ENCODE measurements at regions not wholly inside any gene's neighbourhood (a gene's known extent, or its start where the extent isn't known, plus 50 kb on each side); places are given as distances from the start of the nearest gene placed in this dataset.

GRCh38 chr5:61918611-61919010 is 387.4 kb upstream of the KIF2A start:
- TF ChIP-seq CTCF (IDR thresholded peaks at IDR 0.05; ENCODE audit: borderline replicate concordance, extremely low read depth, low read length, poor library complexity, severe bottlenecking): no peak
- no peak for TF ChIP-seq EZH2 (IDR thresholded peaks at IDR 0.05; ENCODE audit: borderline replicate concordance, low read depth, low read length, severe bottlenecking)
- ATAC-seq (ENCODE audit: insufficient read depth, low read depth) (no peak), DNase-seq (no peak)
- H3K27ac ChIP-seq (ENCODE audit: low read length): no peak overlapping the region
- H2AFZ ChIP-seq (ENCODE audit: low read depth, low read length): no peak overlapping the region
- H3K4me3 ChIP-seq (ENCODE audit: low read depth in 1 of 2, low read length in 2 of 2): no peak overlapping the region
- no peak overlapping the region for H3K4me2 ChIP-seq (ENCODE audit: insufficient read depth, low read length)
- H3K27me3 ChIP-seq (ENCODE audit: insufficient read depth, low read length, poor library complexity): peaks cover 4% of the 10 kb centered on the region
- no peaks in the 10 kb centered on the region for H3K9me3 ChIP-seq (ENCODE audit: insufficient read depth, low read length, severe bottlenecking)
- H3K79me2 ChIP-seq (ENCODE audit: insufficient read depth, low read length): no peaks in the 10 kb centered on the region
- no peaks in the 10 kb centered on the region for H3K36me3 ChIP-seq (ENCODE audit: insufficient read depth, low read length)
- H4K20me1 ChIP-seq (ENCODE audit: insufficient read depth, low read length): no peaks in the 10 kb centered on the region
- H3K9ac ChIP-seq (ENCODE audit: low read depth, low read length): no peak overlapping the region
- H3K4me1 ChIP-seq (ENCODE audit: insufficient read depth, low read length): no peaks in the 10 kb centered on the region

- Histone ChIP-seq H2AFZ (ENCODE audit: low read depth, low read length) (no peak overlapping the region), H3K4me2 (ENCODE audit: insufficient read depth, low read length) (no peak overlapping the region), H4K20me1 (ENCODE audit: insufficient read depth, low read length) (no peaks in the 10 kb centered on the region), H3K36me3 (ENCODE audit: insufficient read depth, low read length) (no peaks in the 10 kb centered on the region), H3K4me3 (ENCODE audit: low read depth in 1 of 2, low read length in 2 of 2) (no peak overlapping the region), H3K4me1 (ENCODE audit: insufficient read depth, low read length) (no peaks in the 10 kb centered on the region), H3K79me2 (ENCODE audit: insufficient read depth, low read length) (no peaks in the 10 kb centered on the region), H3K9ac (ENCODE audit: low read depth, low read length) (no peak overlapping the region), H3K27me3 (ENCODE audit: insufficient read depth, low read length, poor library complexity) (peaks cover 4% of the 10 kb centered on the region), H3K27ac (ENCODE audit: low read length) (no peak overlapping the region), H3K9me3 (ENCODE audit: insufficient read depth, low read length, severe bottlenecking) (no peaks in the 10 kb centered on the region)
- no peak for ATAC-seq (ENCODE audit: insufficient read depth, low read depth)
- TF ChIP-seq CTCF (IDR thresholded peaks at IDR 0.05; ENCODE audit: borderline replicate concordance, extremely low read depth, low read length, poor library complexity, severe bottlenecking): no peak
- no peak for TF ChIP-seq EZH2 (IDR thresholded peaks at IDR 0.05; ENCODE audit: borderline replicate concordance, low read depth, low read length, severe bottlenecking)
- DNase-seq: no peak
Observed at GRCh38 chr5:61919920-61920319, 386.1 kb upstream of the KIF2A start.

- Histone ChIP-seq H3K9me3 (ENCODE audit: insufficient read depth, low read length, severe bottlenecking) (no peaks in the 10 kb centered on the region), H3K36me3 (ENCODE audit: insufficient read depth, low read length) (no peaks in the 10 kb centered on the region), H3K79me2 (ENCODE audit: insufficient read depth, low read length) (no peaks in the 10 kb centered on the region), H4K20me1 (ENCODE audit: insufficient read depth, low read length) (no peaks in the 10 kb centered on the region), H3K27me3 (ENCODE audit: insufficient read depth, low read length, poor library complexity) (no peaks in the 10 kb centered on the region), H3K27ac (ENCODE audit: low read length) (no peak overlapping the region), H3K4me3 (ENCODE audit: low read depth in 1 of 2, low read length in 2 of 2) (no peak overlapping the region), H3K9ac (ENCODE audit: low read depth, low read length) (no peak overlapping the region), H3K4me1 (ENCODE audit: insufficient read depth, low read length) (no peaks in the 10 kb centered on the region), H2AFZ (ENCODE audit: low read depth, low read length) (no peak overlapping the region), H3K4me2 (ENCODE audit: insufficient read depth, low read length) (no peak overlapping the region)
- TF ChIP-seq CTCF (IDR thresholded peaks at IDR 0.05; ENCODE audit: borderline replicate concordance, extremely low read depth, low read length, poor library complexity, severe bottlenecking) (no peak), EZH2 (IDR thresholded peaks at IDR 0.05; ENCODE audit: borderline replicate concordance, low read depth, low read length, severe bottlenecking) (no peak)
- DNase-seq (no peak), ATAC-seq (ENCODE audit: insufficient read depth, low read depth) (no peak)
Observed at GRCh38 chr5:61924251-61924650, 381.8 kb upstream of the KIF2A start.

- H3K9me3 ChIP-seq (ENCODE audit: insufficient read depth, low read length, severe bottlenecking): no peaks in the 10 kb centered on the region
- H3K27me3 ChIP-seq (ENCODE audit: insufficient read depth, low read length, poor library complexity): no peaks in the 10 kb centered on the region
- no peak for DNase-seq
- no peak overlapping the region for H3K4me2 ChIP-seq (ENCODE audit: insufficient read depth, low read length)
- no peak overlapping the region for H3K9ac ChIP-seq (ENCODE audit: low read depth, low read length)
- no peaks in the 10 kb centered on the region for H4K20me1 ChIP-seq (ENCODE audit: insufficient read depth, low read length)
- no peak overlapping the region for H2AFZ ChIP-seq (ENCODE audit: low read depth, low read length)
- TF ChIP-seq EZH2 (IDR thresholded peaks at IDR 0.05; ENCODE audit: borderline replicate concordance, low read depth, low read length, severe bottlenecking) (no peak), CTCF (IDR thresholded peaks at IDR 0.05; ENCODE audit: borderline replicate concordance, extremely low read depth, low read length, poor library complexity, severe bottlenecking) (no peak)
- no peak for ATAC-seq (ENCODE audit: insufficient read depth, low read depth)
- H3K79me2 ChIP-seq (ENCODE audit: insufficient read depth, low read length): no peaks in the 10 kb centered on the region
- H3K4me1 ChIP-seq (ENCODE audit: insufficient read depth, low read length): no peaks in the 10 kb centered on the region
- no peak overlapping the region for H3K27ac ChIP-seq (ENCODE audit: low read length)
- no peak overlapping the region for H3K4me3 ChIP-seq (ENCODE audit: low read depth in 1 of 2, low read length in 2 of 2)
- no peaks in the 10 kb centered on the region for H3K36me3 ChIP-seq (ENCODE audit: insufficient read depth, low read length)
Observed at GRCh38 chr5:61926911-61927310, 379.1 kb upstream of the KIF2A start.
